Superior temporal gyrus (tissue), 1 donor: ENCODE measurements at regions not wholly inside any gene's neighbourhood (a gene's known extent, or its start where the extent isn't known, plus 50 kb on each side); places are given as distances from the start of the nearest gene placed in this dataset.

Experiments
- DNase-seq: peaks from one replicate; pipeline ENCODE4 v3.0.0-alpha.2; 2016; ENCODE audit errors: extremely low spot score

DNA sequence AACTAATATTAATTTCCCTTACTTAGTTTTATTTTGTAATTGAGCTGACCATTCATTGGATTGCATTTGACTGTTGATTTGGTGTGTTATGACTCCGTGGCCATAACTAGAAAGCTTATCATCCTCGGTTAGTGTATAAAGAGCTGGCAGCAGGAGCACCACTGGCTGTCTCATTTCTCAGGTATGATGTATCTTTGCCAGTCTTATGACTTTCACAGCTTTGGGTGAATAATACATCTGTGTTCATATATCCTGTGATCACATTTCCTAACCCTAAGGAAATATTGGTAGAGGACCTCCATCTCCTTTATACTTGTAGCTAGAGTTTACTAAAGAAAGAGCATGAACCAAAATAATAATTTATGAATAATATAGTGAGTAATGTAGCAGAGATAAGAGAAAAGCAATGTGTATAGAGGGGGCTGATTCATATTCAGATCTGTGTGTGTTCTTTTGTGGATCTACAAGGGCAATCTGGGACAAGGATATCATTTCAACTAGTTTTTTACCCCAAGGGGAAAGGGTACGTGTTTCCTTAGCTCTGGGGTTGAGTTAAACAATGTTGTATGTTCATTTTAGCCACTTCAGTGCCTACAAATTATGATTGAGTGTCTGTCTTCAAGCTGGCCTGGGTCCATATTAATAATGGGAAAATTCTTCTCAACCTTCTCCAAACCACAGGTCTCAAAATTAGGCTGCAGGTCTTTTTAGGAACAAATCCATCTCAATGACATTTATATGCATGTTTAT is 901.7 kb downstream of the NTRK3 start:
- DNase-seq = no peak

- no peak for DNase-seq
Measured at GRCh38 chr15:87349181-87349580, 907.4 kb downstream of the NTRK3 start.

- DNase-seq = no peak
Measured at GRCh38 chr15:87348746-87349145, 907.8 kb downstream of the NTRK3 start.

DNA sequence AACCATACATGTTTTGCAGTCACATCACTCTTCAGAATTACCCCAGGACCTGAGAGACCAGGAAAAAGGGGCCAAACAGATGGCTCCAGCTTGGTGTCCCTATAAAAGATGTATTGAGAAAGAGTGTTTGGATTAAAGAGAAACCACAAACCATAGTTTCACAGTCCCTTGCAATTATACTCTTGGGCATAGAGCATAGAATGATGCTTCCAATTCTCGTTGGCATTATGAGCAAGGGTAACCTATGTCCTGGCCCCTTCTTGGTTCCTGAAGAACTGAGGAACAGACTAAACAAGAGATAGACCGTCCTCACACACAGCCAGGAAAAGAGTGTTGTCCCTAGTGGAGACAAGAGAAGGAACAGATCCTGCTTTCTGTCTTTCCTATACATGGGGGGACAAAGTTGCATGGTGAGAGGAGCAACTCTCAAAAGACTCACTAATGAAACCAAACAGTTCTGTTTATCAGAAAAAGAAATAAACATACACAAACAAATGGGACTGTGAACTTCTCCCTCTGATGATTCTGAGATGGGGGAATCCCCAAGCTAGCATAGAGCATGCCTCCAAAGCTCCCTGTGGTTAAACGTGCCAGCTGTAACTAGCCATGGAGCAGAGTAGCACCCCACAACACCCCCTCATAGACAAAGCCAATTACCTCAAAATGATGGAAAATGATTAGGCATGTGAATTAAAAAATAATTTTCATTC is 908.6 kb downstream of the NTRK3 start:
- no peak for DNase-seq

- DNase-seq = no peak
Measured at GRCh38 chr15:87345961-87346360, 910.6 kb downstream of the NTRK3 start.

- DNase-seq = no peak
Measured at GRCh38 chr15:87343966-87344365, 912.6 kb downstream of the NTRK3 start.

DNA sequence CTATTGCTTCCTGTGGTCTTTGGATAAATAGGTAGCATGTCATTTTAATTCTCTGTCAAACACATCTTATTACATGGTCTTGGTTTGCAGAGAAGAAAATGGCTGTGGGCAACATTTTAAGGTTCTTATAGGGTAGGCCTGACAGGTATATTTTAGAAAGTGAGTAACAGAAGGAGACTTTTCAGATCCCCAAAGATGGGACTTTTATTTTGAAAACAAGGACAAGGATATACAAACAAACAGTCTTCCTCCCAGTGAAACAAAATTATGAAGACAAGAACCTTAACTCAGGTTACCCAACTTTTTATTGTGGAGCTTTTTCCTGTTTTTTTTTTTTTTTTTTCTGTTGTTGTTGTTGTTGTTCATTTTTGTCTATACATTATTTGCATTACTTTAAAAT is 916.2 kb downstream of the NTRK3 start:
- DNase-seq = no peak

GRCh38 chr15:87326269-87326668 is 930.3 kb downstream of the NTRK3 start:
- DNase-seq = no peak

DNA sequence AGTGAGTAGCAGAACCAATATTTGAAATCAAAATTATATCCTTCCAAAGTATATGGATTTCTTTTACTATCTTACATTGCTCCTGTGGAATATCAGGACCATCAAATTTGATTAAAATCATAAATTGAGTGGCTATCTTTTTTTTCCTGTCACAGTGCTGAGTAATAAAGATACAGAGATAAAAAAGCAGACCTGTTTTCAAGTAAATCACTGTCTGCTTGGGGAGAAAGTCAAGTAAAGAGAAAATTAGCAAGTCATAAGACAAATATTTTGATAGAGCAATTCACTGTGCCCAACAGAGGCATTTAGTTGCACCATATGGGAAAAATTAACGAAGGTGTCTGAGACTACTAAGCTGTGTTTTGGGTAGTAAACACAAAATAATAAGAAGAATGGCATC is 933.7 kb downstream of the NTRK3 start:
- no peak for DNase-seq

DNA sequence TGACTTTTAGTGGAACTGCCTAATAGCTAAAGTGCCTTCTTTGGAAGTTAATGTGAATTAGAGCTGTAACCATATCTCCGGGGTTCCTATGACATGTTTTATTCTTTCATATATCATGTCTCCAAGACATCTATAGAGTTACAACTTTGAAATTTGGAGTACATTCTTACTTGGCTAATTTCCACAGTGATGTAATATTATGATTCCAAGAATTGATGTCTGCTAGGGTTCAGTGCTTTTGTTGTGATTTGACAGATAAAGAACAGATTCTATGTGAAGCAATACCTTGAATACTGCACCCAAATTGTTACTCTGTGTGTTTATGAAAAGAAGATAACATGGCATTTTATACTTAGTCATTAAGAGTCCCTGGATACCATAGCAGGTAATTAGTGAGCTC is 934.3 kb downstream of the NTRK3 start:
- DNase-seq = no peak

DNA sequence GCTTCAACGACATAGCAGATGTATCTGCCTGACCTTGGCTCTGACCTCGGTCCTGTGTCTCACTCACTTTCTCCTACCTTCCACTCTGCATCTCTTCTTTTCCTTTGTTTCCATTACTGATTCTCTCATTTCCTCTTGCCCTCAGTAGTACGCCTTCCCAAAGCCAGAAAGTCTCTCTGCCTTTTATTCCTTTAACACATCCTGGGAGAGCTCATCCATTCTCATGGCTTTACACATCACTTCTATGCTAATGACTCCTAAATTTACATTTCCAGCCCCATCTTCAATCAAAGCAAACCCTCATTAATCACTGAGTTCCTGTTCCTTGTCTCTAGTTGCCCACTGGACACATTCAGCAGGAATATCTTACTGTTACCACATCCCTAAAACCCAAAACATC is 938.6 kb downstream of the NTRK3 start:
- DNase-seq = no peak

GRCh38 chr15:87312221-87312620 is 944.3 kb downstream of the NTRK3 start:
- DNase-seq = no peak

DNA sequence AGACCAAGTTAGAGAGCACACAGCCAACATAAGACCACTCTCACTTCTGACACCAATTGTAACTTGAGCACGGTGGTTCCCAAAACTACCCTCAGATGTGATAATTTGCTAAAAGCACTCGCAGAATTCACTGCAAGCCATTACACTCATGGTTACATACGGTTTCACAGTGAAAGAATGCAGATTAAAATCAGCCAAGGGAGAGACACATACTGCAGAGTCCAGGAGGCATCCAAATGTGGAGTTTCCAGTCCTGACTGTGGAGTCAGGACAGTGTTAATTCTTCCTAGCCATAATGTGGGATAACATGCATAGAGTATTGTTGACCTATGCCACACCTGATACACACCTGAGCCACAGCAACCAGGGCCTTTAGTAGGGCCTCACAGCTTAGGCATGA is 956.4 kb downstream of the NTRK3 start:
- no peak for DNase-seq

DNA sequence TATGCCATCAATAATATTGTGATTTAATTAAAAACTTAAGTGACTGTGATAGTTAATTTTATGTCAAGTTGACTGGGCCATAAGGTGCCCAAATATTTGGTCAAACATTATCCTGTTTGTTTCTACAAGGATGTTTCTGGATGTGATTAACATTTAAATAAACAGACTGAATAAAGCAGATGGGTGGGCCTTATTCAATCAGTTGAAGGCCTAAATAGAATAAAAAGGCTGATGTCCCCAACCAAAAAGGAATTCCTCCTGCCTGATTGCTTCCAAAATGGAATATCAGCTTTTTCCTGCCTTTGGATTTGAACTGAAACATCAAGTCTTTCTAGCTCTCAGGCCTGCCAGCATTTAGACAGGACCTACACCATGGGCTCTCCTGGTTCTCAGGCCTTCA is 961.7 kb downstream of the NTRK3 start:
- DNase-seq = no peak

DNA sequence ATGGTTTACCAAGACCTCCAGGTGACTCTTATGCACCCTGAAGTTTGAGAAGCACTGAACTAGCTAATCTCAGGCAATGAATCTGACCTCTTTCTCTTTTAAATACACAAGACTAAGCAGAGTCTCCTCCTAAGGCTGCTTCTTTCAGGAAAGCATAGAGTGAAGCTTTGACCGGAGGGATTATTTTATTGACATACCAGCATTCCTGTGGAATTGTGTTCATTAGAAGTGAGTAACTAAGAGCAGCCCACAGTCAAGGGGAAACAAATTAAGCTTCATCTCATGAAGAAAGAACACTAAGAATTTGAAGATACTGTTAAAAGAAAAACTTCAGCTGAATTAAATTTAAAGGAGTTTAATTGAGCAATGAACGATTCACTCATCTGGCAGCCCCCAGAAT is 963.5 kb downstream of the NTRK3 start:
- DNase-seq = no peak

DNA sequence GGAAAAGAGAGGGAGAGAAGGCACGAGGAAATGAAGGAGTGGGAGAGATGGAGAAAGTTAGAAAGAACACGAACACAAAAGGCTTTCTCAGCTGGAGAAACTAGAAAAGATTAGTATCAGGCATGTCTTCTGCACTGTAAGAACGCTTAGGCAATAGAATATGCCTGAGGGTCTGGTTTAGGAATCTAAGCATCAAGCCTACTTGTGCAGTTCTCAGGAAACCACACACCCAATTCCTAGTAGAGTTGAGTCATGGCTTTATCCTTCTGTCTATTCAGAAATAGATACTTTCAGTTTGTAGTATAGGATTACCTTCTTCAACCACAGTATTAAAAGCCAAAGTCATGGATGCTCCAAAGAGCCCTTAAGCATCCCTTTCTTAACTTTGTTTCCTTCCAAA is 969.4 kb downstream of the NTRK3 start:
- DNase-seq = no peak

GRCh38 chr15:87269566-87269965 is 987.0 kb downstream of the NTRK3 start:
- no peak for DNase-seq

DNA sequence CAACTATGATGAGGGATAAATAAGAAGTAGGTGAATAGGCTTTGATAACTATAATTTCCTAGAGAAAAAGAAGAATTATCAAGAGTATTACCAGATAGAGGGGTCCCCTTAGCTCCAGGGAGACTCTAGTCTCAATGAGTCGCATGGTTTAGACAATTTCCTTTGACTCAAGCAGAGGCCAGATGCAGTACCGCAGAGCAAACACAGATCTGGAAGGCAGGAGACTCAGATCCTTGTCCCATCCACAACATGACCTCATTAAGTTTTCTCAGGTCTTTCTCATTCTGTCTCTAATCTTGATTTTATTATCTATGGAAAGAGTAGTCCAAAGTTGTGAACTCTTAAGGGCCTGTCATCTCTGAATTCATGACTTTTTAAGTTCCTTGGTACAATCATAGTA is 987.9 kb downstream of the NTRK3 start:
- no peak for DNase-seq

DNA sequence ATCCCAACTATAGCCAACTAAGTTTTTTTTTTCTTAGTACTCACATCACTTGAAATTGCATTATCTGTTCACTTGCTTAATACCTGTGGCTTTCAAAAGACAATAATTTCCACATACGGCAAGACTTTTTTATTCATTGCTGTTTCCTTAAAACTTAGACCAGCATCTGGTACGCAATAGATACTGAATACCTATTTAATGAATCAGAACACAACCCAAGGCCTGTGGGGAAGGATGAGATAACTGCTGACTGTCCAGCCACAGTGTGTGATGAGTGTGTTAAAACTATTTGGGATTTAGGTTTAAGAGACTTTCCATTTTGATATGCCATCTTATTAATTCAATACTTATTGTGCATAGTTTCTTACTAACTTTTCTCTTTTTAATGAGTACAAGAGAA is 988.7 kb downstream of the NTRK3 start:
- DNase-seq = no peak

DNA sequence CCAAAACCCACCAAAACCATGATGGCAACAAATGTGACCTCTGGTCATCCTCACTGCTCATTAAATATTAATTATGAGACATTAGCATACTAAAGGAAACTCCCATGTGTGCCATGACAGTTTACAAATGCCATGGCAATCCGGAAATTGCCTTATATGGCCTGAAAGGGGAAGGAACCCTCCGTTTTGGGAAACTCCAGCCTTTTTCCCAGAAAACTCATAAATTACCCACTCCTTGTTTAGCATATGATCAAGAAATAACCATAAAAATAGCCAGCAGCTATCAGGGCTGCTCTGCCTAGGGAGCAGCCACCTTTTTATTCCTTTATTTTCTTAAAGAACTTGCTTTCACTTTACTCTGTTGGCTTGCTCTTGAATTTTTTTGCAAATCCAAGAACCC is 992.7 kb downstream of the NTRK3 start:
- no peak for DNase-seq

GRCh38 chr15:87263296-87263695 is 993.2 kb downstream of the NTRK3 start:
- DNase-seq = no peak

- no peak for DNase-seq
Measured at GRCh38 chr15:87245592-87245991, 1010.9 kb downstream of the NTRK3 start.

GRCh38 chr15:87243474-87243873 is 1013.1 kb downstream of the NTRK3 start:
- DNase-seq = no peak
